Smooth muscle cell (in vitro differentiated cells): ENCODE measurements at regions not wholly inside any gene's neighbourhood (a gene's known extent, or its start where the extent isn't known, plus 50 kb on each side); places are given as distances from the start of the nearest gene placed in this dataset.

ENCODE experiments used
- DNase-seq: peaks from one replicate; lab custom pipeline; 2025; ENCODE audit not compliant: unreplicated experiment; lab: John Stamatoyannopoulos, UW
- H2AFZ ChIP-seq: fragments of 200-600 bp; sonication (generic); 2 replicates; pipeline ENCODE4 v1.6.0; 2016; ENCODE audit warnings: antibody characterized with exemption, low read depth, mild to moderate bottlenecking
- H3F3A ChIP-seq: fragments of 200-600 bp; sonication (generic); 2 replicates; pipeline ENCODE4 v1.6.0; 2017; ENCODE audit warnings: antibody characterized with exemption, low read depth
- H3K27ac ChIP-seq: fragments of 200-600 bp; sonication (generic); 2 replicates; pipeline ENCODE4 v1.5.1; 2016; ENCODE audit warnings: low read depth, mild to moderate bottlenecking
- H3K27me3 ChIP-seq: fragments of 200-600 bp; sonication (generic); 2 replicates; pipeline ENCODE4 v1.6.1; 2016; ENCODE audit warnings: low read depth, mild to moderate bottlenecking
- H3K36me3 ChIP-seq: fragments of 200-600 bp; sonication (generic); 2 replicates; pipeline ENCODE4 v1.5.1; 2016; ENCODE audit warnings: low read depth
- H3K4me1 ChIP-seq: fragments of 200-600 bp; sonication (generic); 2 replicates; pipeline ENCODE4 v1.5.1; 2016; ENCODE audit warnings: low read depth
- H3K4me2 ChIP-seq: fragments of 200-600 bp; sonication (generic); 2 replicates; pipeline ENCODE4 v1.6.0; 2016; ENCODE audit warnings: mild to moderate bottlenecking
- H3K4me3 ChIP-seq: fragments of 200-600 bp; sonication (generic); 2 replicates; pipeline ENCODE4 v1.5.1; 2016; ENCODE audit warnings: mild to moderate bottlenecking
- H3K79me2 ChIP-seq: fragments of 200-600 bp; sonication (generic); 2 replicates; pipeline ENCODE4 v1.6.0; 2016; ENCODE audit warnings: low read depth, mild to moderate bottlenecking
- H3K9ac ChIP-seq: fragments of 200-600 bp; sonication (generic); 2 replicates; pipeline ENCODE4 v1.6.0; 2016; ENCODE audit warnings: low read depth
- H3K9me3 ChIP-seq: fragments of 200-600 bp; sonication (generic); replicated peaks from 2 replicates; pipeline ENCODE4 v1.5.1; 2016; ENCODE audit warnings: low read depth
- H4K20me1 ChIP-seq: fragments of 200-600 bp; sonication (generic); 2 replicates; pipeline ENCODE4 v1.6.0; 2016; ENCODE audit warnings: low read depth
- WGBS: methylation state at CpG from one replicate; pipeline ENCODE4 v1.1.7; 2016; ENCODE audit warnings: low lambda C conversion rate; 5-methylcytosine and 5-hydroxymethylcytosine counted together
- TF ChIP-seq, protein P1 (sequence below): fragments of 200-600 bp; sonication (generic); IDR thresholded peaks from 2 replicates; pipeline ENCODE4 v1.5.1; 2017; ENCODE audit warnings: borderline replicate concordance, mild to moderate bottlenecking, antibody characterized with exemption; ENCODE audit not compliant: insufficient read depth, poor library complexity, severe bottlenecking

DNA sequence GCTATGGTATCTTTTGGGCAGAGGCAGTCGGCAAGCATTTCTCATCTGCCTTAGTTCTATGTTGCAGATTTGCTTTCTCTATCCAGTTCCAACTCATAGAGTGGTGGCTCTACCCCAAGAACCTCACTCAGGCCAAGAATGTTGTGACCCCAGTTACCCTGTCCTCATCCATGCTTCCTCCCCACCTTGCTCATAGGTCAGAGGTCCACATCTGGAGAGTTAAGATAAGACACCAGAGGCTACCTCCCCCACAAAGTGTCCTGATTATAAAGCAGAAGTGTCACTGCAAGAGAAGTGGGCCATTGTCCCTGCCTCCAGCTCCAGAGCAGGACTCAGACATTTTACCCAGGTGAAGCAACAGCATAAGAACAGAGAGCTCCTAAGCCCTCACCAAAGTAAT lies 276.8 kb upstream of the CHST9 start:
- H3K4me1 ChIP-seq, result no peaks in the 10 kb centered on the region
- H2AFZ ChIP-seq, result no peak overlapping the region
- H3K9me3 ChIP-seq, result no peaks in the 10 kb centered on the region
- H3K4me3 ChIP-seq, result no peak overlapping the region
- no peaks in the 10 kb centered on the region for H3K79me2 ChIP-seq
- WGBS, result 90% methylated on average over 1 of the region's 1 CpG
- no peak overlapping the region for H3K4me2 ChIP-seq
- TF ChIP-seq, protein P1, sequence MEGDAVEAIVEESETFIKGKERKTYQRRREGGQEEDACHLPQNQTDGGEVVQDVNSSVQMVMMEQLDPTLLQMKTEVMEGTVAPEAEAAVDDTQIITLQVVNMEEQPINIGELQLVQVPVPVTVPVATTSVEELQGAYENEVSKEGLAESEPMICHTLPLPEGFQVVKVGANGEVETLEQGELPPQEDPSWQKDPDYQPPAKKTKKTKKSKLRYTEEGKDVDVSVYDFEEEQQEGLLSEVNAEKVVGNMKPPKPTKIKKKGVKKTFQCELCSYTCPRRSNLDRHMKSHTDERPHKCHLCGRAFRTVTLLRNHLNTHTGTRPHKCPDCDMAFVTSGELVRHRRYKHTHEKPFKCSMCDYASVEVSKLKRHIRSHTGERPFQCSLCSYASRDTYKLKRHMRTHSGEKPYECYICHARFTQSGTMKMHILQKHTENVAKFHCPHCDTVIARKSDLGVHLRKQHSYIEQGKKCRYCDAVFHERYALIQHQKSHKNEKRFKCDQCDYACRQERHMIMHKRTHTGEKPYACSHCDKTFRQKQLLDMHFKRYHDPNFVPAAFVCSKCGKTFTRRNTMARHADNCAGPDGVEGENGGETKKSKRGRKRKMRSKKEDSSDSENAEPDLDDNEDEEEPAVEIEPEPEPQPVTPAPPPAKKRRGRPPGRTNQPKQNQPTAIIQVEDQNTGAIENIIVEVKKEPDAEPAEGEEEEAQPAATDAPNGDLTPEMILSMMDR, result no peak
- no peak for DNase-seq
- no peak overlapping the region for H3K9ac ChIP-seq
- H3K27me3 ChIP-seq, result no peaks in the 10 kb centered on the region
- no peaks in the 10 kb centered on the region for H3K36me3 ChIP-seq
- H4K20me1 ChIP-seq, result no peaks in the 10 kb centered on the region
- no peaks in the 10 kb centered on the region for H3F3A ChIP-seq
- H3K27ac ChIP-seq, result no peak overlapping the region

DNA sequence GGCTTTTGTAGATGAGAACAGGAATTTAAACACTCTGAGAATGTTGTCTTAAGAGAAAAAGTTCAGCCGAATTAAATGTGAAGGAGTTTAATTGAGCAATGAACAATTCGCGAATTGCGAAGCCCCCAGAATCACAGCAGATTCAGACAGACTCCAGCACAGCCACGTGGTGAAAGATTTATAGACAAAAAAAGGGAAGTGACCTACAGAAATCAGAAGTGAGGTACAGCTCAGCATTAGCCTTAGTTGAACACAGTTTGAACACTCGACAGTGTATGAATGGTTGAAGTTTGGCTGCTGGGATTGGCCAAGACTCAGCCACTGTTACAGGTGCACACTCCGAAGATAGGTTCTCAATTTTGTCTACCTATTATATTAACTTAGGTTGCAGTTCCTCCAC lies 264.0 kb upstream of the CHST9 start:
- Histone ChIP-seq H3K4me2 (no peak overlapping the region), H3F3A (no peaks in the 10 kb centered on the region), H3K27ac (no peak overlapping the region), H4K20me1 (no peaks in the 10 kb centered on the region), H3K36me3 (no peaks in the 10 kb centered on the region), H3K4me1 (peaks cover 5% of the 10 kb centered on the region), H2AFZ (no peak overlapping the region), H3K9ac (no peak overlapping the region), H3K27me3 (no peaks in the 10 kb centered on the region), H3K79me2 (no peaks in the 10 kb centered on the region), H3K4me3 (no peak overlapping the region), H3K9me3 (no peaks in the 10 kb centered on the region)
- DNase-seq, result no peak
- TF ChIP-seq, protein P1, result no peak
- 91% methylated on average over 7 of the region's 7 CpGs for WGBS

DNA sequence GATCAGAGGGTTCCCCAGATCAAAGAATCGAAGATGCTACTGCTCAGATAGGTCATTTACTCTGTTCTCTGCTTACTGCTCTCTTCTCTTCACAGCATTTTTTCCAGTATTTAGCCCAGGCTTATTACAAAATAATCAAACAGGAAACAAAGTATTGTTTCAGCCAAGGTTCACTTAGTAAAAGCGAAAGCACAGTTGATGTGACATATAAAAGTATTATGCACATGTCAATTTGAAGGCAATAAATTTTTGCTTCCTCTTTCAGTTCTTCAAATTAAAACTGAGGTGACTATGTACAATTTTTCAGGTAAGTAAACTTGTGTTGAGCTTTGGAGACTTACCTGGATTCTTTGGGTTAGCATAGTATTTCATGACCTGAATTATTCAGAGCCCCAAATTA lies 262.8 kb upstream of the CHST9 start:
- no peak for DNase-seq
- no peaks in the 10 kb centered on the region for H3K79me2 ChIP-seq
- no peaks in the 10 kb centered on the region for H3K27me3 ChIP-seq
- H3K36me3 ChIP-seq, result no peaks in the 10 kb centered on the region
- H3K27ac ChIP-seq, result no peak overlapping the region
- no peak overlapping the region for H3K4me3 ChIP-seq
- peaks cover 5% of the 10 kb centered on the region for H3K4me1 ChIP-seq
- WGBS, result 68% methylated on average over 2 of the region's 2 CpGs
- TF ChIP-seq, protein P1, result no peak
- no peak overlapping the region for H3K9ac ChIP-seq
- no peak overlapping the region for H3K4me2 ChIP-seq
- no peaks in the 10 kb centered on the region for H3K9me3 ChIP-seq
- H4K20me1 ChIP-seq, result no peaks in the 10 kb centered on the region
- H2AFZ ChIP-seq, result no peak overlapping the region
- H3F3A ChIP-seq, result no peaks in the 10 kb centered on the region

DNA sequence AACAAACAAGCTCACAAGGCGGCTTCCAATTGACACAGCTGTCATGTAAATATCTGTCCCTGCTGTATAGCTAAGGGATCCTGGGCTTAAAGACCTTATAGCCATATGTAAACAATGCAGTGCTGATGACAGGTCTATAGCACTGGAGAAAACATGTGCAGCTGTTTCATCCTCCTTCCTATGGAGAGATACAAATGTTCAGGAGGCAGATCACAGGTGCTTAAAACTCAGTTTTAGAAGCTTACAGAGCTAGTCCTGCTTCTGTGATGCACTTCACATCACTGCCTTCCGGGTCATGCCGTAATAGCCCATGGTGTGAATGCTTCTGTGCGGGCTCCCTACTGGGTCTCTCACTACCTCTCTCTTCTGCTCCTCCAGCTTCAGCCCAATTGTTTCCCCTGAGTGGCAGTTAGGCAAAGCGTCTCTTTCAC lies 262.4 kb upstream of the CHST9 start:
- H3K4me1 ChIP-seq, result peaks cover 5% of the 10 kb centered on the region
- H3K9ac ChIP-seq, result no peak overlapping the region
- H3K27ac ChIP-seq, result no peak overlapping the region
- H3K79me2 ChIP-seq, result no peaks in the 10 kb centered on the region
- DNase-seq, result no peak
- no peak overlapping the region for H3K4me2 ChIP-seq
- no peaks in the 10 kb centered on the region for H3K36me3 ChIP-seq
- H3K9me3 ChIP-seq, result no peaks in the 10 kb centered on the region
- no peaks in the 10 kb centered on the region for H4K20me1 ChIP-seq
- H2AFZ ChIP-seq, result no peak overlapping the region
- TF ChIP-seq, protein P1, result no peak
- 78% methylated on average over 5 of the region's 5 CpGs for WGBS
- no peaks in the 10 kb centered on the region for H3K27me3 ChIP-seq
- no peak overlapping the region for H3K4me3 ChIP-seq
- H3F3A ChIP-seq, result no peaks in the 10 kb centered on the region
